GM23248 (cell line): ENCODE measurements at regions not wholly inside any gene's neighbourhood (a gene's known extent, or its start where the extent isn't known, plus 50 kb on each side); places are given as distances from the start of the nearest gene placed in this dataset.

Experiments used
- EZH2 ChIP-seq: fragments of 200-600 bp; sonication (generic); IDR thresholded peaks from 2 replicates; pipeline ENCODE4 v1.6.1; 2018; ENCODE audit warnings: antibody characterized with exemption, mild to moderate bottlenecking; ENCODE audit not compliant: insufficient read depth, poor library complexity, severe bottlenecking
- EZH2phosphoT487 ChIP-seq: fragments of 200-600 bp; sonication (generic); IDR thresholded peaks from 2 replicates; pipeline ENCODE4 v1.6.1; 2018; ENCODE audit warnings: antibody characterized with exemption, moderate library complexity, mild to moderate bottlenecking, low read depth; ENCODE audit not compliant: insufficient read depth

GRCh38 chr17:77869665-77870132, 88.8 kb upstream of the TNRC6C start:
- TF ChIP-seq EZH2 (no peak), EZH2phosphoT487 (no peak)
